ENCODE measurements at regions not wholly inside any gene's neighbourhood (a gene's known extent, or its start where the extent isn't known, plus 50 kb on each side); places are given as distances from the start of the nearest gene placed in this dataset.
"Not testable (repeated sequence)": the region's sequence is repeated elsewhere in the genome, so short reads cannot be mapped to it uniquely, and the experiment has no call there.

DNA sequence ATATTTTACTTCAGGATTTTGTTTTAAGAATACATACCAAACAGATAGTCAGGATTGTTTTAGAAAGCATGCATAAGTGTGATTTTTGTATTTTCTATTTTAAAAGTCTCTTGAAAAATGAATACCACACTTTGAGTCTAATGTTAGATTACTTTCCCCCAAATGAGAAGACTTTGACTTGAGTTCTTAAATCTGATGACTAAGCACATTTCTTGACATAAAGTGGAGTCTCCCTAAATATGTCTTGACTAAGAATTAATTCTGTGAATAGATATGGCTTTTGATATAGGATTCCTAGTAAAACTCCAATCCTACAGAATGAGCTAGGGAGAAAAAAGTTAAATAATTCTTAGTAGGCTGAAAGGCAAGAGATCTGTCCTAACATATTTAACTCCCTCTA, 624.2 kb upstream of the SPRY2 start:
- no peak for DNase-seq

GRCh38 chr13:80962855-80963254, 621.9 kb upstream of the SPRY2 start:
- DNase-seq: no peak

GRCh38 chr13:80962173-80962572, 621.2 kb upstream of the SPRY2 start:
- DNase-seq: no peak

DNA sequence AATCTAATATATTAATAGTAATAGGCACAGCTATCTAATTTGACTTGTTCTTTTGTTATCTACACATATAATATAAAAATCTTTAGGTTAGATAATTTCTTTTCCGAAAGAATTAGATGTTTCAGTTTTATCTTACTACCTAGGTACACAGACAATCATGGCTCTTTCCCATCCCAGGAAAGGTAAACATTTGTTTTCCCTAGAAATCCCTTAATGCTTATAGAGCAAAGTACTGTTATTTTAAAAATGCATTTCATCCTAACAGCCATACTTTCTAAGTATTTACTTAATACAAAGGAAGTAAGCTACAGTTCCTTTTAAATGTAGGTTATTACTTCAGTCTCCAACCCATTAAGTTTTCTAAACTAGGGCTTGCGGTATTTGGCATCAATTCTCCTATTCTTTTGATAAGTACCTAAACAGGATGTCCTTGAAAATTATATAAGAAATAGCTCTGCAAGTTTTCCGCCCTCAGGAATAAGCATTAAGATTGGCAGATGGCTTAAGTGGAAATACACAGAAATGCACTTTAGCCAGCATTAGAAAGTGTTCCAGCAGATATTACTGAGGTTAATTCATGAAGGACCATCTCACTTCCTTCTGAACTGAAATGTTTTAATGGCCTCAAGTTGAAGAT, 616.2 kb upstream of the SPRY2 start:
- no peak for DNase-seq

DNA sequence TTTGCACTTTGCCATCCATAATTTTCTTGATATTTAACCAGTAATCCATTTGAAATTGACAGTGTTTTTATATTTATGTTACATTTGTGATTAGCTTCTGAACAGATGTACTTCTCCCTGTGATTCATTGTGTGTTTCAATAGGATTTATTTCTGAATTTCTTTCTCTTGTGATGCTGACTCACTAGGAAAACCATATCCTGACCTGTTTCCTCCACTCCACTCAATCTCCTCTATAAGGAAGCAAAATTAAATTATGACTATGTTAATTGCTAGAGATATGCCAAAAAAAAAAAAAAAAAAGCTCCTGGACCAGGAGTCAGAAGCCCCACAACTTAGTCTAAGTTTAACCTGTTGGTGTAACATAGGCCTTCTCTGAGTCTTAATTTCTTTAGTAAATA, 614.6 kb upstream of the SPRY2 start:
- no peak for DNase-seq

- DNase-seq: no peak
Measured at GRCh38 chr13:80952158-80952557, 611.2 kb upstream of the SPRY2 start.

- DNase-seq: no peak
Measured at GRCh38 chr13:80946008-80946802, 605.3 kb upstream of the SPRY2 start.

DNA sequence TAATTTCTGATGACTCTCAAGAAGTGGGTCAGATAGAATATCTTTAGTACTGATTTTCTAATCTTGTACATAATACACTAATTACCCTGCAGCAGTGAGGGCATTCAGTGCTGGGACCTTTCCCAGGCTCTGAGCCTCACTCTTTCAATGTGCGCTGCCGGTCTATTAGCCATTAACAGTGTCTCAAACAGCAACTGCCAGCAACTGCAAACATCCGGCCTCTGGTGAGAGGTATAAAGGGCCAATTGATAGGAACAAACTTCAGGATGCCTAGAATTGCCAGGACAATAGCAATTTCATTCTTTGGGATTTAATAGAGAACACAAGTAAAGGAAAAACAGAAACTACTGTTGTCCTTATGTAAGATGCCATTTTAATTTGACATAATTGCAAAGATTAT, 604.4 kb upstream of the SPRY2 start:
- no peak for DNase-seq

DNA sequence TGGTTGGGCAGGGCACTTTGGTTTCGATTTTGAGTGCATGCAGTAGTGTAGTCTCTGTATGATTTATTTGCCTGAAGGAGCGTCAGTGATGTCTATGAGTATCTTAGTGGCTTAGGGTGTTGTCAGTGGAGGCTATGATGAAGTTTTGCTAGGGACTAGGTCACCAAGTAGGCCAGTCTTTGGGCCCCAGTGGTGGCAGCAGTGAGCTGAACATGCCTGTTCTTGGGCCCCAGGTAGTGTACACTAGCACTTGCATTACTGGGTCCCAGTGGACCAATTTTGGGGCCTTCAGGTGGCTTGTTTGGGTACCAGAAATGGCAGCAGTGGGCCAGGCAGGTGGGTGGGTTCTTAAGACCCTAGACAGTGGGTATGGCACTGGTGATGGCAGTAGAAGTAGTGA, 598.7 kb upstream of the SPRY2 start:
- DNase-seq: no peak

- DNase-seq: no peak
Measured at GRCh38 chr13:80931766-80932165, 590.8 kb upstream of the SPRY2 start.

- no peak for DNase-seq
Measured at GRCh38 chr13:80931118-80931517, 590.2 kb upstream of the SPRY2 start.

- no peak for DNase-seq
Measured at GRCh38 chr13:80928241-80928640, 587.3 kb upstream of the SPRY2 start.

DNA sequence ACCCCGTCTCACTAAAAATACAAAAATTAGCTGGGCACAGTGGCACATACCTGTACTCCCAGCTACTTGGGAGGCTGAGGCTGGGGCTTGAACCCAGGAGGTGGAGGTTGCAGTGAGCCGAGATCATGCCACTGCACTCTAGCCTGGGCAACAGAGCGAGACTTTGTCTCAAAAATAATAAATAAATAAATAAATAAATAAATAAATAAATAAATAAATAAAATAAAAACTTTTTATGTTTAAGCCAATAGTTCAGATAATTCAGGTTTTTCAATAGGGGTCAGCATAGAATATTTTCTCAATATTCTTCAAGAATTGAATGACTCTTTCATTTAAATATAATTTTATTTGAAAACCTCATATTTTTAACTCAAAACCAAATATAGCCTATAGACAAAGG, 585.1 kb upstream of the SPRY2 start:
- not testable (repeated sequence) for DNase-seq

- DNase-seq: no peak
Measured at GRCh38 chr13:80924596-80924995, 583.7 kb upstream of the SPRY2 start.

- DNase-seq: no peak
Measured at GRCh38 chr13:80923907-80924306, 583.0 kb upstream of the SPRY2 start.

DNA sequence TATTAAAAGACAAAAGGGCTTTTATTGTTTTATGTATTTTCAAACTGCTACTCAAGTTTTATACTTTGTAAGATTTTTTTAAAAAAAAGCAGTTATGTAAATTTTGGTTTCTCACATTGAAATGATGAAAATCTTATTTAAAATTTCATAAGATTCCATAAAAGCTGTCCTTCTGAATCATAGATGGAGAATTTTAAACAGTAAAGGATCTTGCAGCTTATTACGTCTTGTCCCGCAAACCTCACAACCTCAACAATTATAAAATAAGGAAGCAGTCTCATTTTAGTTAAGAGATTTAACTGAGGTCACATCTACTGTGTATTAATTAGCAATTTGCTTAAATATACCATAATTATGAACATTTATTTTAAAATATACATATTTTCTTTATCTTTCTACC, 581.0 kb upstream of the SPRY2 start:
- no peak for DNase-seq

DNA sequence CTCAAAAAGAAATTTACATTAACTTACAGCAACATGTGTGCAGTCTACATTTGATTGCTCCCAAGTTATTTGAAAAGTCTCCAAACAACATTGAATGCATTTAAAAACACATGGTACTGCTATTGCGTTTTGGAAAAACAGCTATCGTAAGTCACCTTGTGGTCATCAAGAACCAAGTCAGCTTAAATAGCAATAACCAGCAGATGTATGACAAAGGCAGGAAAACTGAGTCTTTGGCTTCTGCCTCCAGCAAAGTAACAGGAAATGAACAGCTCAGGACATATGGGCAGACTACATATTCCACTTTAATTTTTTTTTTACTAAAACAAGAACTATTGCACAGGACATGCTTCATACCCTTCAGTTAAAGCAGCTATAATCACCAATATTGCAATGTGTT, 580.6 kb upstream of the SPRY2 start:
- no peak for DNase-seq

GRCh38 chr13:80906860-80907259, 565.9 kb upstream of the SPRY2 start:
- no peak for DNase-seq

GRCh38 chr13:80904386-80904785, 563.5 kb upstream of the SPRY2 start:
- no peak for DNase-seq

DNA sequence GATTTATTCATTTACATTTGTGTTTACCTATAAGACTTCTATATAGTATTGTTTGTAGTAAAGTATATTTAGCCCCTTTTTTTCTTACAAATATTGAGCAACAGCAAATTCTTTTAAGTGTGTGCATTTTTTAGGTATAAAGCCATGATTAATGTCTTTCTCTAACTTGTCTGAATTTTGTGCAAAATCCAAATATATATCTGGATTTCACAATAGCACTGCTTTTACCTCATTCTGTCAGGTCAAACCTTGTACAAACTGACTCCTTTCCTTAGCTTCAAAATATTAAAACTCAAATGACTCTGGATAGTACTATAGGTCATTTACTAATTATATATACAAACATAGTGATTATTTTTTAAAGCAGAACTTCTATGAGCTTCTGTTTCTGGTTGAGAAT, 563.0 kb upstream of the SPRY2 start:
- DNase-seq: no peak

GRCh38 chr13:80901530-80901929, 560.6 kb upstream of the SPRY2 start:
- DNase-seq: no peak

DNA sequence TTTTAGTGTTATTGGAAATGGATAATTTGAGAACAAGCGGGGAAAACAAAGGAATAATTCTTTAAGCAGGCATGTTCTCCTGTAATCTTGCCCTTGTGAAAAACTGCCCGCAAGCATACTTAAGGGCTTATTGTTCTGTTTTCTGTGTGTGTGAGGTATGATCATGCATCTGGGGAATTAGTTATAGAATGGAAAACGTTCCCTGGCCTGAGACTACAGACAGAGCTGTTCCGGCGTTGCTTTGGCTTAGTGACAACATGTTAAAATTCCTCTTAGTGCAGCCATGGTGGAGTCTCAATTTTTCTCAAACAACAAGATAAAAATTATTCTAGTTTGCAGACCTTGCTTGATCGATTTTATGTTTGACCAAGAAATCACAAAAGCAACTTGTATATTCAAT, 560.2 kb upstream of the SPRY2 start:
- no peak for DNase-seq

DNA sequence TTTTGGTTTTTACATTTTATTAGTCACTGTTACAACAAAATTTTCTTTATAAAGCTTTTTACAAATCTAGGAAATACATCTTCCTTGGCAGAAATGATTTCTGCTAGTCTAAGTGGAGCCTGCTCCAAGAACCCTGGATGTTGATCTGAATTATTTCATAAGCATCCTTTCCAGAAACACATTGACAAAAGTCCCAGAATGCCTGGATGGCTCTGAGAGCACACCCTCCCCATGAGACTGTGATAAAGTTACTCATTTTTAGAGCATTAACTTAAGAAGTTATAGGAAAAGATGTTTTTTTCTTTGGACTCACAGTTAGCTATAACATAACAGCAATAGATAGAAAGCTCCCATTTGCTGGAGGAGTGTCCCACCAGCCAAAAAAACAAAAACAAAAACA, 559.6 kb upstream of the SPRY2 start:
- DNase-seq: no peak

DNA sequence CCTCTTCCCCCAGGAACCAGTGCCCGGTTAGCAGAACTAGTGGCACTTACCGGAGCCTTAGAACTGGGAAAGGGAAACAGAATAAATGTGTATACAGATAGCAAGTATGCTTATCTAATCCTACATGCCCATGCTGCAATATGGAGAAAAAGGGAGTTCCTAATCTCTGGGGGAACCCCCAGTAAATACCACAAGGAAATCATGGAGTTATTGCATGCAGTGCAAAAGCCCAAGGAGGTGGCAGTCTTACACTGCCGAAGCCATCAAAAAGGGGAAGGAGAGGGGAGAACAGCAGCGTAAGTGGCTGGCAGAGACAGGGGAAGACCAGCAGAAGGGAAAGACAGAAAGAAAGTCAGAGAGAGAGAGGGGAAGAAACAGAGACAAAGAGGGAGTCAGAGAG, 556.7 kb upstream of the SPRY2 start:
- DNase-seq: not testable (repeated sequence)

DNA sequence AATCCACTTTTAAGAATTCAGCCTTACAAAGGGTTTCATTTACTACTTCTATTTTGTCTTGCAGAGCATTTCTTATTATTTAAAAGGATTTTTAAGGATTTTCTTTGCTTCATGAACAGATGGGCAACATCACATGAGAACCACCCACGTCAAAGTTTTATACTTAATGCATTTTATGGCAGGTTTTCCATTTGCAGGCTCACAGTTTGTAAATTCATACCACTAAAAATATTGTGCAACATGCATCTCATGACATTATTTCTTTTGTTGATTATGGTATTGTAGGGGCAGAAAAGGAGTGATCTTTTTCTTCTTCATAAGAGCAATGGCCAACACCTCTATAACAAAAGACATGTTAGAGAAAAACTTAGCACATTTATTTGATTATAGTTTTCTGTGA, 554.0 kb upstream of the SPRY2 start:
- no peak for DNase-seq
